ENCODE measurements at regions not wholly inside any gene's neighbourhood (a gene's known extent, or its start where the extent isn't known, plus 50 kb on each side); places are given as distances from the start of the nearest gene placed in this dataset.
A peak's percentile ranks its signal among the peaks of the same experiment; 100 is the strongest.

DNA sequence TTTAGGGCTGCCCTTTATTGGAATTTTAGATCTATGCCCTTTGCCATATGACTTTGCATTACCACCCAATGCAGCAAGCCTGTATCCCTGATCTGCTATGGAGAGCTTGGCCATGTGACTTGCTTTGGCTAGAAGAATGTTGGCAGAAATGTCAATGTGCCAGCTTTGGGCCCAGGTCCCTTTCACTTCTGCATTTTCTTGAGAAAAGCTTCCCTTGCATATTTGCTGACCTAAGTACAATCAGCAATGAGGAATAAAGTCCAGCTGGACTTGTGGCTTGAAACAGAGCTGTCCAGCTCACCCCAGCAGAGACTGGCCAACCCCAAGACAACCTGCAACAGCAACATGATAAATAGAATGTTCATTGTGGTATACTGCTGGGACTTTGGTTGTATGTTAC, 135.9 kb downstream of the PAH start:
- TF ChIP-seq, protein P1, sequence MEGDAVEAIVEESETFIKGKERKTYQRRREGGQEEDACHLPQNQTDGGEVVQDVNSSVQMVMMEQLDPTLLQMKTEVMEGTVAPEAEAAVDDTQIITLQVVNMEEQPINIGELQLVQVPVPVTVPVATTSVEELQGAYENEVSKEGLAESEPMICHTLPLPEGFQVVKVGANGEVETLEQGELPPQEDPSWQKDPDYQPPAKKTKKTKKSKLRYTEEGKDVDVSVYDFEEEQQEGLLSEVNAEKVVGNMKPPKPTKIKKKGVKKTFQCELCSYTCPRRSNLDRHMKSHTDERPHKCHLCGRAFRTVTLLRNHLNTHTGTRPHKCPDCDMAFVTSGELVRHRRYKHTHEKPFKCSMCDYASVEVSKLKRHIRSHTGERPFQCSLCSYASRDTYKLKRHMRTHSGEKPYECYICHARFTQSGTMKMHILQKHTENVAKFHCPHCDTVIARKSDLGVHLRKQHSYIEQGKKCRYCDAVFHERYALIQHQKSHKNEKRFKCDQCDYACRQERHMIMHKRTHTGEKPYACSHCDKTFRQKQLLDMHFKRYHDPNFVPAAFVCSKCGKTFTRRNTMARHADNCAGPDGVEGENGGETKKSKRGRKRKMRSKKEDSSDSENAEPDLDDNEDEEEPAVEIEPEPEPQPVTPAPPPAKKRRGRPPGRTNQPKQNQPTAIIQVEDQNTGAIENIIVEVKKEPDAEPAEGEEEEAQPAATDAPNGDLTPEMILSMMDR (conservative IDR thresholded peaks at IDR 0.05; ENCODE audit: low read depth, low read length), result no peak
- DNase-seq (ENCODE audit: low read depth), result no peak
- no peak overlapping the region for H3K4me3 ChIP-seq (ENCODE audit: low read depth, low read length)

DNA sequence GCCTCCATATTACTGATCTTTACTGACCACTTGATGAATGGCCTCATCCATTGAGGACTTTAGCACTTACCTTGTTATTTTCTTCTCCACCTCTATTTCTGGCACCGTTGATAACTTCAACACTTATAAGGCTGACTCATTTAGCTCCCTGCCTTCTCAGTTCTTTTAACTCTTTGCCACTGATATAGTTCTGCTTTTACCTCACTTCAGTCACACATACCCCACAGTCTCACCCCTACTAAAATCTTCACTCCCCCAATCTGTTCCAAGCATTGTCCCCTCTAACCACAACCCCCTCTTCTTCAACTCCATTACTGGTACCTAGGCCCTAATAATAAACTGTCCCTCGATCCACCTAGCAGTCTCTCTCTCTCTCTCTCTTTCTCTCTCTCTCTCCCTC, 141.0 kb downstream of the PAH start:
- H3K4me3 ChIP-seq (ENCODE audit: low read depth, low read length), result no peak overlapping the region
- TF ChIP-seq, protein P1 (conservative IDR thresholded peaks at IDR 0.05; ENCODE audit: low read depth, low read length), result no peak
- no peak for DNase-seq (ENCODE audit: low read depth)

DNA sequence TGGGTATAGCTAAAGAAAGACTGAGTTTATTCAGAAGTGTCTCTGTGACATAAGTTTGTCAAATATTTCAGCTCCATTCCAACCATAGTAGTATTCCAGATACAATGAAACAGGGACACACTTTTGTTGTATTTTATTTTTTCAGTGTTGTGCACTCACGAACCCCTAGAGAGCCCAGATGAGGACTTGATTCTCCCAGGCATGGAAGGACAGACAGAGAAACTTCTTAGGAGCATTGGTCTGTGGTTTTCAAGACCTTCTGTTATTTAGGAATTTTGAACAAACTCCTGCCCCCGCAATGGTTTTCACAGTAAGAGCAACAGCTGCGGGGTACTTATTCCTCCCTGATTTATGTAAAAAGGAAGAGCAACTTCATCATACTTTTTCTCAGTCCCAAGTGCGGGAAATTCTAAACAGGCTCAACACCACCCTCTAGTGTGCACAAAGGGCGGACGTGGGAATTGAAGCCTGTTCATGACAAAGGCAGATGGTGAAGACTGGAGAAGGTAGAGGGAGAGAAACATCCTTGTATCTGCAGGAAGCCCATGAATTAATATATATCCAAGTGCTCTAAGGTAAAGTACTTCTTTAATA, 147.6 kb downstream of the PAH start:
- TF ChIP-seq, protein P1 (conservative IDR thresholded peaks at IDR 0.05; ENCODE audit: low read depth, low read length), result peak; percentile 85
- peak; percentile 82 for DNase-seq (ENCODE audit: low read depth)
- H3K4me3 ChIP-seq (ENCODE audit: low read depth, low read length), result no peak overlapping the region

DNA sequence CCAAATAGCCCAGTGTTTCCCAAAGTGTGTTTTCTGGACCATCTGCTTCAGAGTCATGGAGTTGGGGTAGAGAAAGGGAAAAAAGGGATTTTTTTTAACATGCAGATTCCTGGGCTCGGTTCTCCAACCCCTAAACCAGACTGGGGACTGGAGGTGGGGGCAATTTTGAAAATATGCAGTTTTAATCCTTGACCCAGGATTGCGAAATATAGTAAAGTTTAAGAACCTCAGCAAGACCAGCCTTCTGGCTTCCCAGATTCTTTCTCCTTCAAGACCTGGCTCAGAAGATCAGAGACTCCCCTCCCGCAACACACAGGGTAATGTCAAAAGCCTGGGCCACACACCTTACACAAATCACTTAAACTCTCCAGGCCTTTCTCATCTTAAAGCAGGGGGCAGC, 150.1 kb downstream of the PAH start:
- TF ChIP-seq, protein P1 (conservative IDR thresholded peaks at IDR 0.05; ENCODE audit: low read depth, low read length), result no peak
- DNase-seq (ENCODE audit: low read depth), result no peak
- H3K4me3 ChIP-seq (ENCODE audit: low read depth, low read length), result no peak overlapping the region

DNA sequence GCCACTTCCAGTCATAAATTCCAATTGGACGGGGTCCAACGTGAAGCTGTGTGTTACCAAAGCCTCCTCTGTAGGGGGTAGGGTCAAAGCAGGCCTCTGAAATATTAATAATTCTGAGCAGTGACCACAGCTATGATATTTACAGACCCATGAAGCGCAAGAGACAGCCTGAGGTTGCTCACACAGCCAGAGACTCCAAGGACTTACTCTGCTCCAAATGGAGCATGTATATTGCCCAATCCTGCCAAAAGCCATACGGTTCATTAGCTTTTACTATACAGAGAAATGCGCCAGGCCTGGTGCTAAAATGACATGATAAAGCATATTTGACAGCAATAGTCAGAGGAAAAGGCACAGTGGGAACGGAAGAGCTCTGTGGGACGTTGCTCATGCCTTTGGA, 151.3 kb downstream of the PAH start:
- no peak overlapping the region for H3K4me3 ChIP-seq (ENCODE audit: low read depth, low read length)
- TF ChIP-seq, protein P1 (conservative IDR thresholded peaks at IDR 0.05; ENCODE audit: low read depth, low read length), result no peak
- DNase-seq (ENCODE audit: low read depth), result peak; percentile 85

DNA sequence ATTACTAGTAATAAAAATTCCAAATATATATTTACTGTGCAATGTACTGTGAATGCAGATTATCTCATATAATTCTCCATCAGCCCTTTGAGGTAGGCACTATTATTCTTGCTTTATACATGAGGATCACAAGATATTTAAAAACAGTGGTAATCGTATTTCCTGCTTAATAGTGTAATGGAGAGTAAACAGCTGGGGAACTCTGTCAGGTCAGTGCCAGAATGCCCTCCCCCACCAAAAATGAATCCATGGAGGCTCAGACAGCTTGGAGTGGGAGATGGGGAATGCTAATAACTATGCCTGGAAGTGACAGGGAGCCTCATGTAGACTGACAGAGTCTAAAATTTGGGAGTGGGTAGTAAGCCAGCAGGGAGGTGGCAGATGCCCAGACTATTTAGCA, 153.6 kb downstream of the PAH start:
- no peak overlapping the region for H3K4me3 ChIP-seq (ENCODE audit: low read depth, low read length)
- DNase-seq (ENCODE audit: low read depth), result no peak
- TF ChIP-seq, protein P1 (conservative IDR thresholded peaks at IDR 0.05; ENCODE audit: low read depth, low read length), result no peak

DNA sequence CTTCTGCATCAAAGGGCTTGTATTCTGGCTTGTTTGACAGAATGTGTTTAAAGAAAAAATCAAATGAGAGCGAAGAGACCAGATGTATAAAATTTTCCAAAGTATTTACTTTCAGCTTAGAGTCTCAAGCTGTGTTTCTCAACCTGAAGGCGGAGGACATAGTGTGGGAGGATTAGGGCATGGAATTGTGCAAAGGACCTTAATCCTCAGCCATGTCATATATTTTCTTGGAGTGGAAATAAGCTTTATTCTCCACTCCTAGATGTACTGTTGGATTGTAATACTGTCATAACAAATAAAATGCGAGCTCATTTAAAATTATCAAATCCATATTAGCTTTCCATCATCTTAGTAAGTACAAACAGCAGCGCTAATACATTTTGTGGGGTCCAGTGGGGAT, 154.0 kb downstream of the PAH start:
- DNase-seq (ENCODE audit: low read depth), result no peak
- no peak overlapping the region for H3K4me3 ChIP-seq (ENCODE audit: low read depth, low read length)
- TF ChIP-seq, protein P1 (conservative IDR thresholded peaks at IDR 0.05; ENCODE audit: low read depth, low read length), result no peak
